NCI-H2171 treated with DMSO at 0.1 percent for 48 hours (cell line): ENCODE measurements at regions not wholly inside any gene's neighbourhood (a gene's known extent, or its start where the extent isn't known, plus 50 kb on each side); places are given as distances from the start of the nearest gene placed in this dataset.

ENCODE experiments used
- DNase-seq: peaks from one replicate; lab custom pipeline; 2025; lab: John Stamatoyannopoulos, UW

GRCh38 chr9:134585746-134586706 lies 55.6 kb upstream of the COL5A1 start:
- peak; percentile 84 for DNase-seq

GRCh38 chr9:134589748-134590147 lies 51.9 kb upstream of the COL5A1 start:
- no peak for DNase-seq

- DNase-seq, result peak; percentile 28
These were observed 51.1 kb upstream of the COL5A1 start for GRCh38 chr9:134590240-134591081.

GRCh38 chr9:134591082-134591571 lies 50.5 kb upstream of the COL5A1 start:
- peak; percentile 85 for DNase-seq

- peak; percentile 99 for DNase-seq
These were observed 50.0 kb upstream of the COL5A1 start for GRCh38 chr9:134591573-134591981.
